ENCODE measurements at regions not wholly inside any gene's neighbourhood (a gene's known extent, or its start where the extent isn't known, plus 50 kb on each side); places are given as distances from the start of the nearest gene placed in this dataset.

DNA sequence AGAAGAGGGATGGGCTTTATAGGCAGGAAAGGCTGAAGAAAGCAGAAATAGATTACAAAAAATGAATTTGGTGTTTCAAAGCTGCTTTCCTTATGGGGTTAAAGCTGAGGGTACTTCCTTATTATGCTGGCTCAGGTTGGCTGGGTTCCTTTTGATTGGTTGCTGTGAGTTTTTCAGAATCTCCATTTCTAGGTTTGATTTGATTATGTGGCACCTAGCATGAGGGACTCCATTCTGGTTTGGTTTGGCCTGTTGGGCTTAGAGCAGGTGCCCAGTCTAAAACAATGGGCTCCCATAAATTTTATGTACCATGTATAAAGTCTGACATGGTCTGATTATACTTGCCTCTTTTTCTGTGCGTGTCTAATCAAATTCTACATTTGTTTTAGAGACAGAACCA, 362.7 kb downstream of the CXCL12 start:
- Histone ChIP-seq H3K79me2 (ENCODE audit: control insufficient read depth in 1 of 2, insufficient read depth in 2 of 2, low read length in 2 of 2) (no peaks in the 10 kb centered on the region), H3K36me3 (ENCODE audit: control insufficient read depth in 2 of 4, insufficient read depth in 4 of 4, low read length in 3 of 4) (no peaks in the 10 kb centered on the region), H3K27ac (ENCODE audit: low read depth, low read length) (no peak overlapping the region), H2AK5ac (ENCODE audit: low read depth, low read length) (no peak overlapping the region), H2BK120ac (replicated peaks; ENCODE audit: low read depth, low read length) (no peak overlapping the region), H3K23ac (ENCODE audit: insufficient read length) (no peak overlapping the region), H3K4me2 (ENCODE audit: insufficient read depth in 1 of 2, low read depth in 2 of 2, low read length in 2 of 2) (no peak overlapping the region), H3K18ac (ENCODE audit: extremely low read depth, low read length) (no peak overlapping the region), H3K79me1 (ENCODE audit: low read depth, low read length) (no peaks in the 10 kb centered on the region), H2BK15ac (ENCODE audit: low read length) (no peak overlapping the region), H2AFZ (ENCODE audit: low read length) (no peak overlapping the region), H3K4ac (replicated peaks; ENCODE audit: insufficient read length, low read depth, low read length) (no peak overlapping the region), H4K8ac (ENCODE audit: extremely low read depth, insufficient read depth, low read length) (no peak overlapping the region), H3K27me3 (replicated peaks in 1 of 4; ENCODE audit: control insufficient read depth in 3 of 4, extremely low read depth in 1 of 4, insufficient read depth in 3 of 4, low read length in 3 of 4) (no peaks in the 10 kb centered on the region), H3K23me2 (ENCODE audit: low read depth, low read length) (no peaks in the 10 kb centered on the region), H3K56ac (replicated peaks; ENCODE audit: insufficient read length, low read depth, low read length) (no peak overlapping the region), H3K14ac (ENCODE audit: insufficient read length) (no peak overlapping the region), H2BK20ac (ENCODE audit: low read length) (no peak overlapping the region), H2BK5ac (ENCODE audit: low read depth, low read length) (no peak overlapping the region), H3K9ac (replicated peaks in 1 of 4; ENCODE audit: extremely low read depth in 1 of 4, low read depth in 3 of 4, low read length in 3 of 4) (no peak overlapping the region), H3K4me3 (ENCODE audit: extremely low read depth in 1 of 4, insufficient read depth in 2 of 4, low read depth in 3 of 4, low read length in 4 of 4) (no peak overlapping the region), H3K9me3 (ENCODE audit: insufficient read depth in 2 of 2, low read depth in 1 of 2, low read length in 1 of 2) (no peaks in the 10 kb centered on the region), H3K4me1 (replicated peaks in 1 of 4; ENCODE audit: control insufficient read depth in 3 of 4, insufficient read depth in 4 of 4, low read length in 3 of 4) (no peaks in the 10 kb centered on the region), H4K20me1 (replicated peaks in 1 of 2; ENCODE audit: control insufficient read depth in 1 of 2, insufficient read depth in 2 of 2, low read length in 2 of 2) (no peaks in the 10 kb centered on the region), H2BK12ac (ENCODE audit: low read depth, low read length) (no peak overlapping the region), H4K5ac (ENCODE audit: insufficient read length, low read depth, low read length) (no peak overlapping the region), H4K91ac (replicated peaks; ENCODE audit: insufficient read length, low read length) (no peak overlapping the region)
- no peak for FAIRE-seq
- ChIA-PET POLR2A (ENCODE audit: partially characterized antibody) (no interaction called here), CTCF (ENCODE audit: partially characterized antibody) (interaction anchor here (0.7 to 0.8 kb wide), 2 partner anchors 8 to 289 kb away, joined by 3 read pairs; no protein-coding TSS in a partner anchor)
- no peak for DNase-seq (ENCODE audit: low read depth in 1 of 2, low spot score in 2 of 2)
- 82% methylated on average over 1 of the region's 1 CpG; no CpG with 5 or more reads in 1 of the 2 experiments for WGBS, 2 experiments (ENCODE audit: extremely low coverage in 1 of 2, insufficient coverage in 1 of 2, insufficient read length in 1 of 2, insufficient replicate concordance in 2 of 2, low coverage in 1 of 2, low lambda C conversion rate in 2 of 2, missing lambda C conversion rate in 1 of 2)
- TF ChIP-seq RNF2 (IDR thresholded peaks at IDR 0.05; ENCODE audit: borderline replicate concordance, low read depth, low read length, missing control alignments, poor library complexity, severe bottlenecking): no peak
- no peak for TF ChIP-seq SP2 (IDR thresholded peaks at IDR 0.05; ENCODE audit: low read length)
- TF ChIP-seq CBX5 (IDR thresholded peaks at IDR 0.05; ENCODE audit: low read depth, low read length): no peak
- TF ChIP-seq GTF2F1 (IDR thresholded peaks at IDR 0.05; ENCODE audit: borderline replicate concordance, low read depth, low read length): no peak
- TF ChIP-seq CHD1 (IDR thresholded peaks at IDR 0.05; ENCODE audit: low read depth, low read length): no peak
- no peak for TF ChIP-seq NANOG (IDR thresholded peaks at IDR 0.05; ENCODE audit: insufficient read depth, low read depth, low read length, poor library complexity, severe bottlenecking)
- no peak for TF ChIP-seq CREB1 (IDR thresholded peaks at IDR 0.05)
- TF ChIP-seq SAP30 (IDR thresholded peaks at IDR 0.05; ENCODE audit: insufficient read depth, insufficient replicate concordance, low read length): no peak
- TF ChIP-seq CTCF (IDR thresholded peaks at IDR 0.05; ENCODE audit: control extremely low read depth in 1 of 3, insufficient read depth in 1 of 3, low read depth in 1 of 3, low read length in 3 of 3): no peak
- TF ChIP-seq SUZ12 (IDR thresholded peaks at IDR 0.05; ENCODE audit: low read length): no peak
- TF ChIP-seq, protein P1, sequence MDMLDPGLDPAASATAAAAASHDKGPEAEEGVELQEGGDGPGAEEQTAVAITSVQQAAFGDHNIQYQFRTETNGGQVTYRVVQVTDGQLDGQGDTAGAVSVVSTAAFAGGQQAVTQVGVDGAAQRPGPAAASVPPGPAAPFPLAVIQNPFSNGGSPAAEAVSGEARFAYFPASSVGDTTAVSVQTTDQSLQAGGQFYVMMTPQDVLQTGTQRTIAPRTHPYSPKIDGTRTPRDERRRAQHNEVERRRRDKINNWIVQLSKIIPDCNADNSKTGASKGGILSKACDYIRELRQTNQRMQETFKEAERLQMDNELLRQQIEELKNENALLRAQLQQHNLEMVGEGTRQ (IDR thresholded peaks at IDR 0.05; ENCODE audit: low read length): no peak

Measured in H1 (cell line).